ENCODE measurements at regions not wholly inside any gene's neighbourhood (a gene's known extent, or its start where the extent isn't known, plus 50 kb on each side); places are given as distances from the start of the nearest gene placed in this dataset.

- no peak for DNase-seq
Observed at GRCh38 chr16:55179852-55180585, 144.0 kb upstream of the IRX6 start.

- no peak for DNase-seq
Observed at GRCh38 chr16:55184052-55184451, 140.0 kb upstream of the IRX6 start.

- no peak for DNase-seq
Observed at GRCh38 chr16:55184619-55185018, 139.4 kb upstream of the IRX6 start.

- no peak for DNase-seq
Observed at GRCh38 chr16:55189224-55189623, 134.8 kb upstream of the IRX6 start.

- DNase-seq, result no peak
Observed at GRCh38 chr16:55189682-55190636, 134.0 kb upstream of the IRX6 start.

- DNase-seq, result no peak
Observed at GRCh38 chr16:55192734-55193133, 131.3 kb upstream of the IRX6 start.

- DNase-seq, result no peak
Observed at GRCh38 chr16:55203570-55203969, 120.4 kb upstream of the IRX6 start.

GRCh38 chr16:55204069-55204468, 119.9 kb upstream of the IRX6 start:
- DNase-seq, result no peak

GRCh38 chr16:55204923-55205322, 119.1 kb upstream of the IRX6 start:
- no peak for DNase-seq

- no peak for DNase-seq
Observed at GRCh38 chr16:55207693-55208428, 116.1 kb upstream of the IRX6 start.

GRCh38 chr16:55209626-55210025, 114.4 kb upstream of the IRX6 start:
- no peak for DNase-seq

GRCh38 chr16:55212791-55213190, 111.2 kb upstream of the IRX6 start:
- DNase-seq, result no peak

- no peak for DNase-seq
Observed at GRCh38 chr16:55214412-55214811, 109.6 kb upstream of the IRX6 start.

GRCh38 chr16:55214974-55215494, 109.0 kb upstream of the IRX6 start:
- no peak for DNase-seq

GRCh38 chr16:55217392-55217791, 106.6 kb upstream of the IRX6 start:
- no peak for DNase-seq

- DNase-seq, result no peak
Observed at GRCh38 chr16:55221836-55222235, 102.2 kb upstream of the IRX6 start.

- no peak for DNase-seq
Observed at GRCh38 chr16:55222486-55222885, 101.5 kb upstream of the IRX6 start.

GRCh38 chr16:55225972-55226542, 97.9 kb upstream of the IRX6 start:
- no peak for DNase-seq

- DNase-seq, result no peak
Observed at GRCh38 chr16:55232822-55233221, 91.2 kb upstream of the IRX6 start.

- no peak for DNase-seq
Observed at GRCh38 chr16:55233464-55233863, 90.5 kb upstream of the IRX6 start.

- no peak for DNase-seq
Observed at GRCh38 chr16:55236655-55237054, 87.3 kb upstream of the IRX6 start.

GRCh38 chr16:55239723-55240122, 84.3 kb upstream of the IRX6 start:
- DNase-seq, result no peak

- no peak for DNase-seq
Observed at GRCh38 chr16:55240888-55241287, 83.1 kb upstream of the IRX6 start.

Data from DMS 273 treated with DMSO at 0.1 percent for 48 hours (cell line).